COLO829 (cell line): ENCODE measurements at regions not wholly inside any gene's neighbourhood (a gene's known extent, or its start where the extent isn't known, plus 50 kb on each side); places are given as distances from the start of the nearest gene placed in this dataset.

ENCODE experiments used
- DNase-seq: peaks from one replicate; pipeline ENCODE4 v3.0.0; 2012; ENCODE audit warnings: low spot score

DNA sequence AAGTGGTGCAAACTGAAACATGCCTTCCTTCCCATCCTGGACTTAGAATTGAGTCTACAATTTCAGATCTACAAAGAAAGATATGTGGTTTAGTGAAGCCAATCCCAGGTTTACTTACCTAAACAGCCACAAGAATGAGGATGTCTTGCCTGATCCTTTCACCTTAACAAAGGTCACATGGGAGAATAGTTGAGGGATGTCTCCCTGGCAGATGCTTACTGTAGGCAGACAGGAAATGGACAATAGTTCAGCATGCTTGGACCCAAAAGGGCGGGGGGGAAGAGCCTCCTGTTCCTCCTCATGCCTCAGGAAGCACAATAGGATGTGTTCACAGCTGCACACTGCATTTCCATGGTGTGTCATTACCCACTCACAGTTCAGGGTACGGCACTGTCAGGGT is 492.7 kb upstream of the USP24 start:
- DNase-seq = no peak

GRCh38 chr1:55707196-55707595 is 492.0 kb upstream of the USP24 start:
- no peak for DNase-seq

- DNase-seq = no peak
These were observed 491.2 kb upstream of the USP24 start for GRCh38 chr1:55706397-55706796.

- DNase-seq = no peak
These were observed 488.7 kb upstream of the USP24 start for GRCh38 chr1:55703726-55704363.

DNA sequence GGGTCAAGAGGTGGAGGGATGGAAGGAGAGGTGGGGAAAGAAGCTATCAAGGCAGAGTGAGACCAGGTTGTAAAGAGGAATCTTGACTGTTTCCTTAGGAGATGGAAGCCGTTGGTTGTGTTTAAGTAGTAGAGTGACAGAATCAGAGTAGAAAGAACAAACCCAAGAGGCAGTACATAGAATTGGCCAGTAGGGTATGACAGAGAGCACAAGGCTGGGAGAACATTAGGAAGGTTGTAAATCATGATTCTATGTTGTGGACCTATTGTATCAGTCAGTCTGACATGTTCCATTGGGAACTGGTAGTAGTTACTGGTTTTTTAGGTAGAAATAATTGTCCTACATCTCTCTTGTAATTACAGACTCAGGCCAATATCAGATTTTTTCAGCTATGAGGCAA is 486.9 kb upstream of the USP24 start:
- peak; percentile 27 for DNase-seq

GRCh38 chr1:55700359-55701130 is 485.4 kb upstream of the USP24 start:
- DNase-seq = no peak

GRCh38 chr1:55699228-55699627 is 484.1 kb upstream of the USP24 start:
- no peak for DNase-seq

GRCh38 chr1:55697997-55698535 is 482.9 kb upstream of the USP24 start:
- no peak for DNase-seq

DNA sequence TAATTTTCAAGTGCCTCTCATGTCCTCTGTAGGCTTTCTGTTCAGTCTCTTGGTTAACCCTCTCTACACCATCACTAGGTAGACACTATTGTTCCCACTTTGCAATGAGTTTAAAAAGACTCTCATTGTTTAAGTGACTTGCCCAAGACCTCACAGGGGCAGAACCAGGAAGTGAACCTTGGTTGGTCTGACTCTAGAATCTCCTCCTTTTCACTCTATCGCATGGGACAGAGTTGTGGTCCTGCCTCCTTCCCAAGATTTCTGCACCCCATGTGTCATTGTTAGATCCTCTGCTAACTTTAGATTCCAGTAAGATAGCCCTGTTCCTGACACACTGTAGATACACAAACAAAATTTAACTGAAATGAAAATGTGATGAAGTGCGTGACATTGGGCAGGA is 481.7 kb upstream of the USP24 start:
- DNase-seq = no peak

DNA sequence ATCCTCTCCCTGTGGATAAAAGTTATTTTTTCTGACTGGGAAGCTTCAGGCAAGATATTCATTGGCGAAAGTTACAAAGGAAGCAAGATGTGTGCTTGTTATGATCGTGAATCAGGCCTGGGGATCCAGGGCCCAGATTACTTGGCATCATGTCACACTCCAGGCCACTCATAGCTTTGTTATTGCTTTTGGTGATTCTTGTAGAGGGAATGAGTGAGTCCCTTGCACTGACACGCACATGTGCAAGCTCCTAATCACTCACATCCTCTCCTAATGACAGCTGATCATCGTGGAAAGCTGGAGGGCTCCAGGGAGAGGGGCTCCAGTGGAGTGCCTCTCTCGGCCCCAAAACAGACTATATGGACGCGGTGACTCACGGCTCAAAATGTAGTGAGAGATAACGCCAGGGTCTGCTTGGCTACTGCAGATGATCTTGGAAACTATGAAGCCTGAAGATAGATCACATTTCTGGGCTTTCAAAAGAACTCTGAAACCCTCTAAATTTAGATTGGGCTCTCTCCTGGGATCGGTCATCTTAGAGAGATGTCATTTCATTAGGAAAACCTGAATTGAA is 481.1 kb upstream of the USP24 start:
- DNase-seq = no peak

DNA sequence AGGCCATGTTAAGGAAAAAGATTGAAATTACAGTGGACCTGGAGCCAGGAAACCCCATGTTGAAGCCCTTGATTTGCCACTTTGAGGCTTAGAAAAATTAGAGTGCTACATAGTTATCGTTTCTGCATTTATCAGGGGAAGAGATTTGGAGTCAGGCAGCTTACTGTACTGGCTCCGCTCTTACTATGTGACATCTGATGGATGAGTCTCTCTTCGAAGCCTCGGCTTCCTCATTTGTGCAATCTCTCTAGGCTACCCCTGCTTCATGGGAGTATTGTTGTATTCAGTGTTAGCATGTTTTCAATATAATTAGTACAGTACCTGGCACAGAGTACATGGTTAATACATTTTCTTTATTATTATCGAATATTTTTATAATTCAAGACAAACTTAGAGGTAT is 480.4 kb upstream of the USP24 start:
- DNase-seq = no peak

DNA sequence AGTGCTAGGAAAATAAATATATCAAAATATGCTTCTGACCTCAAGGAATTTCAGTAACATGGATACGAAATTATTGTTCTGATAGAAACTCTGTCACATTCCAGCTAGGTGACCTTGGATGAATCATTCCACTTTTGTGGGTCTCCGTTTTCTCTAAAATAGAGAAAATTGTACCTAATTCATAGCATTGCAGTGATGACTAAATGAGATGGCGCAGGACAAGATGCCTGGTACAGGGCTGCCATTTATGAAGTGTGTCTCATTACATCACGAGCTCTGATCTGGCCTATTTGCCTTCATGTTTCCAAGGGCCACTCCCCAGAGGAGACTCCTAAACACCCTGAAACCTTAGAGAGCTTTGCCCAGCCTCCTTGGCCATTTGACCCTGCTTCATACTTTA is 480.0 kb upstream of the USP24 start:
- no peak for DNase-seq

DNA sequence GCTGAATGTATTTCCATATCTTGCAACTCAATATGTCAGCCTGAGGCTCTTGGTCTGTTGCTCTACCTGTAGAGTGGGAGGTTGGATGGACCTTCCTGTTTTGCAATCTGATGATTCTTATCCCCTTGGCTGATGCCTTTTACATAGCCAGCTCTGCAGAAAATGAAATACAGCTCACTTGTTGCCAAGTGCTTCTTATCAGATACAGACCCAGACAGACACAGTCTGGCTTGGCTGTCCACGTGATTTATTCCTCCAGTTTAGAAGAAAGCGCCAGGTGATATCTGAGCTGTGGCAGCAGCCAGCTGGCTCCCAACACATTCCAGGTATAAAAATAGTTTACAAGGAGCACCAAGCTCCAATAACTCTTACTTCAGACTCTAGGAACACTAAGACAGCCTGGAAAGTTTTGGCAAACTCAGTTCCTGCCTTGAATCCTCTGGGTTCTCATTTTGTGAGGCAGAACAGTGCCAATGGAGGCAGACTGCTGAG is 479.2 kb upstream of the USP24 start:
- DNase-seq = no peak

DNA sequence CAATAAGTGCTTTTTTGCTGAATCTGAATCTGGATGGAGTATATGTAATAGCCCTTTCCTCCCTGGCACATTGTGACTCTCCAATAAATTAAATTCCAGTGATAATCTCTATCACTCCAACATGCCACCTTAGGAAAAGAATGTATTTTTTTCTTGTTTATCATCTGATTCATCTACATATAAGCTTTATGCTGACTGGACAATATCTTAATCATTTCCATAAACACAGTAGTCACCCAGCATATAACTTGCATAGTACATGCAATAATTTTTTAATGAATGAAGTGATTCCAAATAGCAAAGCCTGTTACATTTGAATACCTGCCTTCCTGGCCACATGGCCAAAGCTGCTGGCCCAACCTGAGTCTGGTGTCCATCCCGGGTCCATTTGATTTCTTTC is 477.6 kb upstream of the USP24 start:
- no peak for DNase-seq

DNA sequence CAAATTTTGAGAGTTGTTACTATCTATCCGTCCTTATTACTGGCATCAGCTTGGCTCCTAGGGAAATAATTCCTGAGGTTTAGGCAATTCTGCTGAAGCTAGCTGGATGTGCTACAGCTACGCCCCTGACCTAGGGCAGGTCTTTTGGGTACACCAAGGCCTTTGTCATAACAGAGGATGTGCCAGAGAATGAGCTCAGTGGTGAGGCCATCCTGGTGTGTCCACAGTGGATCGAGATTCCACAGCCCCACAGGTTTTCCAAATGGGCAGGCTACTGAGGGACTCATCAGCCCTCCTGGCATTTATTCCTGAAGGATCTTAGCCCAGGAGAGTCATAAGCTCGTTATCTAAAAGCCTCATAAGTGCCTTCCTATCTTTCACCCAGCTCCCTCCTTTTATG is 475.2 kb upstream of the USP24 start:
- no peak for DNase-seq

DNA sequence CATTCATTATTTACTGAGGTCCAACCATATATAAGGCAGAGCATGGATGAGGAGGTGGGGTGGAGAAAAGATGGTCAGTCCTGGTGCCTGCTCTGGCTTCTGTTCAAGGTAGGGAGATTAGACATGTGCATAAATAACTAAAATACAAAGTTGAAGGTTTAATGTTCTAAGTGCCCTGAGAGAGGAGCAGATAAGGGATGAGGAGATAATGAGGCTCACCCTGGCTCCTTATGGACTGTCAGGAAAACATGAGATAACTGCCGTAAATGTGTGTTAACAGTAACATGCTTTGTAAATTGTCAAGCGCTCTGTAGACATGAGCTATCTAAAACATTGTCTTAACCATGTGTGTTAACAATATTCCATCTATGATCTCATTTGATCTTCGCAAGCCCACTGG is 474.6 kb upstream of the USP24 start:
- no peak for DNase-seq

- no peak for DNase-seq
These were observed 470.4 kb upstream of the USP24 start for GRCh38 chr1:55685560-55685959.

- no peak for DNase-seq
These were observed 469.0 kb upstream of the USP24 start for GRCh38 chr1:55684131-55684650.

DNA sequence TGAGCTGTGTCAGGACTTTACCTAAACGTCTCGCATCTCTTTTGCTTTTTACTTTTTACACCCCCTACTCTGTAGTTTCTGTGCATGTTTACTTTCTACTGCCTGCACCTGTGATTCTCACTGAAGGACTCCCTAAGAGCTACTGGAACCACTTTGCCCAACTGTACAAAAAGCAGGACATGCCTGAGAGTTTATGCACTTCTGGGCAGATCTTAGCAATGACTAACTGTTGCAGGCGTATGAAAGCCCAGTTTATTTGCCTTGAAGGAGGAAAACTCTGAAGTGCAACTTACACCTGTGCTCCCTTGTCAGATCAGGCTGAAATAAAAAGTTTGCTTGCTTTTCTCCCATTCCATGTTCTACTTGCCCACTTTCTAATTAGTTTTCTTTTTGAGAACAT is 467.0 kb upstream of the USP24 start:
- no peak for DNase-seq

DNA sequence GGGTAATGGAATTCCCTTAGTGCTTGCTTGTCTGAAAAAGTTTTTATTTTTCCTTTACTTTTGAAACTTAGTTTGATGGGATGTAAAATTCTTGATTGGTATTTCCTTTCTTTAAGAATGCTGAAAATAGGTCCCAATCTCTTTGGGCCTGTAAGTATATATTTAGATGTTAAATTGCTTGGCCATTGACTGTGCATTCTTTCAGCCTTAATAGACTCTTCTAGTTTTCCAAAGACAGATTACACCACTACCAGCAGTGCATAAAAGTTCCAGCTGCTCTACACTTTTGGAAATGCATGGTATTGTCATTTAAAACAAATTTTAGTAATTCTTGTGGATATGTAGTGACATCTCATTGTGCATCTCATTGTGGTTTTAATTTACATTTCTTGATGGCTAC is 464.8 kb upstream of the USP24 start:
- DNase-seq = no peak

GRCh38 chr1:55673416-55673815 is 458.3 kb upstream of the USP24 start:
- no peak for DNase-seq

DNA sequence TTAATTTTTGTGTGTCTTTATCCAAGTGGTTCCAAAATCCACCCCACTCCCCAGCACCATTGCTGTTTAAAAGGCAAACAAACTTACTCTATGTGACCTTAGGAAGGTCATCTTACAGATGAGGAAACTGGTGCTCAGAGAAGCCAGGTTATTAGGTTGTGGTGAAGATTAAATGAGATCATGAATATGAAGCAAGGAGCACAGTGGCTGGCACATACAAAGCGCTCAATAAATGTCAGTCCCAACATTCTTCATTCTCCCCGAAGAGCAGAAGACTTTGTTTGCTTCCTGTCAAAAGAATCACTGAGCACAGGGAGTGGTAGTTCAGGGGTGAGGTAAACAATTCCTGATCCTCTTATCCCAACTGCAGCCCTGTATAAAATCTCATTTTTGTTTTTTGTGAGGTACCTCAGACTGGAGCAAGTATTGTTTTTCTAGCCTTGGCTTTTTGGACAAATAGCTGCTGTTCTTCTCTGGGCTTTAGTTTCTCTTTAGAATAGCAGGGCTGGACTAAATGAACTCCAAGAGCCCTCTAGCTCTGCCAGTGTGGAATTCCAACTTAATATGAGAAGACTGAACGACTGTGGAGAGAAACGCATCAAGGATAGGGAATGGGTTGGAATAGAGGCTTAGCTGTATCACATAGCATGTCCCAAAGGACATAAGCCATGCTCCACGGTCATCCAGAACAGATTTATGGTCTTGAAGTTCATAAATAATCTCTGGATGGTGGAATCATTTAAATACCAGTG is 455.3 kb upstream of the USP24 start:
- DNase-seq = no peak
